GM21515 (cell line): ENCODE measurements at regions not wholly inside any gene's neighbourhood (a gene's known extent, or its start where the extent isn't known, plus 50 kb on each side); places are given as distances from the start of the nearest gene placed in this dataset.

Experiments used
- ATAC-seq: cut with Tn5 transposase; IDR thresholded peaks from one replicate; pipeline ENCODE4 v1.9.1; 2021; ENCODE audit not compliant: unreplicated experiment

DNA sequence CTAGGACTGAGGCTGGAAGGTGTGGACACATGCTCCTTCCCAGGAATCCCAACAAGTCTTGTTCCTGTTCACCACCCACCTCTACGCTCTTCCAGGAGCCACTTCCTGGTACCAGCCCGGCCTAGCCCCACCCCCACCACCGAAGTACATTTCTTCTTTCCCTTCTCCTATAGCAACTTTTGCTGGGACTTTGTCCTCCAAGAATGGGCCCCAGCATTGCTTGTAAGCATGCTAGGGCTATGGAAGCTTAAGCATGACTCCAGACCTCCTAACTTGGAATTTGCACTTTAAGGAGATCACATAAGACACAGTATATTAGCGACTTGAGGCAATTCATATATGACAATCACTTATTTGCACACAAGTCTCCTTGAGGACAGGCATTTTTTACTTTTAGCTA is 462.0 kb upstream of the ARID1B start:
- ATAC-seq: no peak

DNA sequence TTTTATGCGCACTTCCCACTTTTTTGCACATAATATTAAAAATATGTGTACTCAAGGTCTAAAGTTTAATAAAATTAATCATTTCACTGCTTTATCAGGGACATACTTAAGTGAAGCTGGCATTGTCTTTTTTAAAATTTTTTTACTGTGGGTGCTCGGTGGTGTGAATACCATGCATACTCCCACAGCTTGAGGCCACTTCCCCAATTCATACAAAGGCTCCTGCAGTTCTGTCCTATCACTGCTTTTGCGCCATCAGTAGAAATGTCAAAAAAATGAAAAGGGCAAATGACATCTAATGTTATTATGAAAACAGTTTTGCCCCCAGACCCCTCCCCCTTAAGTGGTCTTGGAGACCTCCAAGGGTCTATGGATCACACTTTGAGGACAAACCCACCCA is 464.1 kb upstream of the ARID1B start:
- no peak for ATAC-seq

DNA sequence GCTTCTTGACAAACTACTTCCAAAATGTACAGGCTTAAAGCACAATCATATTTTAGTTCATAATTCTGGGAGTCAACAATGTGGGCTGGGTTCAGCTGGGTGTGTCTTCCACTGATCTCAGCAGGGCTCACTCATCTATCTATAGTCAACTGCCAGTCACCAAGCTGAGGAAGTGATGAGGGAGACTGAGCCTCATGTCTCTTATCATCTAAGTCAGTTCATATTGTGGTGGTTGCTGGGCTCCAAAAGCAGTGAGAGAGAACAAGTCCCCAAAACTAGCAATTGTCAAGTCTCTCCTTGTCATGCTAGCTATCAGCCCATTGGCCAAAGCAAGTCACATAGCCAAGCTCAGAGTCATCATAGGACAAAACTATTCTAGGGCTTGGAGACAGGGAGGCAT is 465.9 kb upstream of the ARID1B start:
- no peak for ATAC-seq

DNA sequence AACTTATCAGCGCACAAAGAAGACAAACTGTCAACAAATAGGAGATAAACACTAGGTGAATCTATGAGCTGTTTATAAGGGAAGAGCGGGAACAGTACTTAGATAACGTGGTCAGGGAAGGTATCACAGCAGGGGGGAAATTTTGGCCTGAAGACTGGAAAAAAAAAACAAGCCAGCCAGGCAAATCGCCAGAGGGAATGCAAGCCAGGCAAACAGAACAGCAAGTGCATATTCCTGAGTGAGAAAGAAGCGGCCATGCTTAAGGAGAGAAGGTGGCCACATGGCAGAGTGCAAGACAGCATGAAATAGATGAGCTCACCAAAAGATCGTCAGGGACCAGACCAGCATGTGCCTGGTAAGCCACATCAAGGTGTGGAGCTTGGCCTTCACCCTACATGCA is 466.5 kb upstream of the ARID1B start:
- ATAC-seq: no peak

DNA sequence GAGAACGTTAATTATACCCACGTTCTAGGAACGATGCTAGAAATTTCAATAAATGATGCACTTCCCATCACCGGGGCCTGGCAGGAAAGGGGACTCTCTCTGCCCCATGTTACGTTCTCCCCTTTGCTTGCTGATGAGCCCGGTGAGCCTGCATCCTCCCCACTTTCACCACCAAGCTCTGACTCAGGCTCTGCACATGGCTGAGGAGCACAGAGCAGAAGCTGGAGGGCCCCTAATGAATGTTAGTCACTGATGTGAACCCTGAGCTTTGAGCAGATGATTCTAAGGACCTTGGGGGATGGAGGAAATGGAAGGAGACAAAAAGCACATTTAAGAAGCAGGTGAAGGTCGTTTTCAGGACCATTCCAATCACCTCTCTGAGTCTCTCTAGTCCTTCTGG is 468.2 kb upstream of the ARID1B start:
- ATAC-seq: no peak

DNA sequence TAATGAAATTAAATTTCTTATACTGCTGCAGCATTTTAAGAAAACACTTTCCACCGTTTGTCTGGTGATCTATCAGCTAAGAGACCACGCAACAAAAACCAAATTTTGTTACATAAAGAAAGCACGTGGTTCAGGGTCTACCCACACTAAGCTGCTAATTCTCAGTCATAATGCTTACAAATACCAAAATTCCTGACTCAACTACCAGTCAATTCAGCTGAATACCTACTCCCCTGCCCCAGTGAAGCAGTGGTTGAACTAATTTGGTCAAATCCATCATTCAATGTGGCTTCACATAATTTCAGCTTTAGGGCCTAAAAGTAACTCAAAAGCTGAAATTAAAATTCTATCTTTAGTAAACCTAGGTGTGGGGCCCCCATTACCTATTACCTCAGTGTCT is 468.6 kb upstream of the ARID1B start:
- no peak for ATAC-seq

DNA sequence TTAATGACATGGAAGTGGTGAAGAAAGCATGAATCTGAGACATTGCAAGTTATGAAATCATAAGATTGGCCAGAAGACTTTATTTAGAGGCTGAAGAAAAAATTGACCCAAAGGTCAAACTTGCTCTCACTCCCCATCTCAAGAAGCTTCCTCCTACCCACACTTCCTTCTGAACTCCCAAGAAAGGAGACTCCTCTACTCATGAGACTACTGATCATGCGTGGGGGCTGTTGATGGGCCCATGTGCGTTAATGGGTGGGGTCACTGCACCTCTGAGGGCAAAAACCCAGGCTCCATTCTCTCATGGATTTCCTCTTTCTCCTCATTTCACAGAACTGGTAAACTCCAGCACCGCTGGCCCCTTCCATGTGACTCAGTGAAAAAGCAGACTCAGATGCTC is 470.6 kb upstream of the ARID1B start:
- no peak for ATAC-seq

DNA sequence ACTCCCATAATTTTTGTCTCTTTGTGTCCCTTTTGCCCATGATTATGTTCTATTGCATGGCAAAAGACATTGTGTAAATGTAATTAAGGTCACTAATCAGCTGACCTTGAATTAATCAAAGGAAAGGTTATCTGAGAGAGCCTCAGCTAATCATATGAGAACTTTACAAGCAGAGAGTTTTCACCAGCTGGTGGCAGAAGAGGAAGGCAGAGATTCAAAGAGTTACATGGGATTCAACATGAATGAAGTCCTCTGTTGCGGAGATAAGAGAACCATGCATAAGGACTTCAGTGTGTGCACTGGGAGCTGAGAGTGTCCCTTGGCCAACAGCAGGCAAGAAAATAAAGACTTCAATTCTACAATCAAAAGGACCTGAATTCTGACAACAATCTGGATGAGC is 494.1 kb upstream of the ARID1B start:
- no peak for ATAC-seq

DNA sequence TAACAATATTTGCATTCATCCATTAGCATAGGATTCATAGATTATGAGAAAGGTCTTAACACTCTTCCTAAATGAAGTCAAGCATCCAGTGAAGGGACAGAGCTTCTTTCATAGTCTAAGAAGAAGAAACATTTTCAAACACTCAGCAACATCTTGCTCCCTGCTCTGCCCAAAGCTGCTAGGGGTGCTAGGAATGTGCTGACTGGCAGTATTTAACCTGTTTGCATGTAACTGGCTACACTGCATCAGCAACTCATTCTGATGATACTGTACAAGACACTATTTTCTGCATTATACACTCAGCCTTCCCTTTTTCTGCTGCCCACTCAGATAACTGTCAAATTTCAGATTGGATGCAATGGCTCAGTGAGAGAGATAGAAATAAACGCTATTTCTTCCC is 495.1 kb upstream of the ARID1B start:
- ATAC-seq: no peak

DNA sequence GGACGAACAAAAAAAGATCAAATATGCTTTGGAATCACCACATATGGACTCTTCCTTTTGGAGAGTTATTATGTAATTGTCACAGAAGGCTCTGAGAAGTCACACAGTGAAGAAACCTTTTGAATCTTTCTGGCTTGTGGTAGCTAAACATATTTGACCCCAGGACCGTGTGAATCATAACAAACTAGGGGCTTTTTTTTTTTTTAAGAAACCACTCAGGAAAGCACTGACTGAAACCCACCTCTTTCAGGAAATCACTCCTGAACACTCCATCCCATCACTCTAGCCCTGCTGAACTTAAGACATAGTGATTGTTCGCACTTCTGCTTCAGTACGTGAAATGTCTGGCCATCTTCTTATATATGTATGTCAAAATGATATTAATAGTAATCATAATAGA is 495.9 kb upstream of the ARID1B start:
- no peak for ATAC-seq

DNA sequence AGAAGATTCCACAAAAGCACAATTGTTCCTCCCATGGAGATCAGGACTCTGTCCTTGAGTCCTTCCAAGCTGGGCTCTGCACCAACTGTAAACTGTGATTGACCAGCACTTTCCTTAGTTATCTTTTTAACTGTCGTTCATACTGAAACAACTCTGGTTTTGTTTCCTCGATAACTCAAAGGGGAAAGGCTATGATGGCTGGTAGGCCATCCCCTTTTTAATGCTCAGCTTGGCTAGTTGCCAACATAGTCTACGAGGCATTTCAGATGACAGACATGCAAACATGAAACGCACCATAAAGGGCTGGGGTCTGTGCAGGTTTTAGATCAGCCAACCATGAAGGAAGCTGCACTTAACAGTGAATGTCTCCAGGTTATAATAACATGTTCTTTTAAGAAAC is 497.1 kb upstream of the ARID1B start:
- peak; percentile 44 for ATAC-seq

DNA sequence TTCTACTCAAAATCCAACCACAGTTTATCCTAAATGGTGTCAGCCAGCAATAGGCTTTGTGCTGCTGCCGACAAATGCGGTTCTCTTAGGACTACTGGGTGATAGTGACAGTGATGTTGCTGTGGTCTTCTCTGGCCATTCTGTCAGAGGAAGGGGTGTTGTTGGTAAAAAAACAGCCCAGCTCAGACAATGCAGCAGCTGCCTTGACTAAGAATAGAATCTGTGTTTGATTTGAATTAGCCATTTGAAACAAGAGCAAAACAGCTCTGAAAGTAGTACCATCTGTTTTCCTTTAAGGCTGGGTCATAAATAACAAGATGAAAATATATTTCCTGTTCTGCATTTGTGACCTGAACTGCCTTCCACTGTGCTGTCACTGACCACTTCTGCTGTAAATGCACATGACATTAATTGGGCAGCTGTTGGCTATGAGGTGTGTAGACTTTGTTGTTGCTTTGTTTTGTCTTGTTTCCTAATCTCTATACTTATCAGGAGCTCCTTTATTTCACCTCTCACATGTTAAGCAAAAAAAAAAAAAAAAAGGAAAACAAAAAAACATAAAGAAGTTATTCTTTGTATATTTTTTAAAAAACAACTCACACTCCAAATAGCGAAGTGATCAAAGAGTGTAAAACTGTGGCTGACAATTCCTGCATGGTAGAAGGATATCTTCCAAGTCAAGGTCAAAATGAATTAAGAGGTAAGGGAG is 497.8 kb upstream of the ARID1B start:
- ATAC-seq: peak; percentile 85

DNA sequence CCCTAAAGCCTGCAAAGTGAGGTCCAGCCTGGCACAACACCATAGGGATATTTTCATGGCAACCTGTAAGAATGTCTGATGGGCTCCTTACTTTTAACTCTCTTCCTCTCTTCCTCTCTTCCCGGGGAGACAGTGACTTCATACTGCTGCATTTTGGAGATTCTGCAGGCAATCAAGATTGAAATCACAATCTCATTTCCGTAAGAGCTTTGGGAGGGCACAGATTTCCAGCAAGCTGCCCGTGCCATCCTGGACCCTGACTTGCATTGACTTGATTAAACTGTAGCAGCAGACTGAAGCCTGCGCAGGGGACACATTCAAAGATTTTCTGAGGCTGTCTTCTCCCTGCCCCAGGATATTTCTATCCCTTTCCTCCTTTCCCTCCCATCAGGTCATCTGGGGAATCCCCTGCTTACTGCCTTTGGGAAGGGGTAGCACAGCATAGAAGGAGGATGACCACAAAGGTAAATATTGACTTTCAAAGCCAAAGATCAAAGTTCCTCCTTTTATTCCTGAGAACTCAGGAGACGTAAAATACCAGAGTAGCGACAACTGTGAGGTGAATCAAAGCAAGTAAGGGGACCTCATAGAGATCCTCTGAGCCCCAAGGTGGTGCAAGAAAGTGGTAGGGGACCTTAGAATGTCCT is 504.0 kb upstream of the ARID1B start:
- ATAC-seq: no peak

DNA sequence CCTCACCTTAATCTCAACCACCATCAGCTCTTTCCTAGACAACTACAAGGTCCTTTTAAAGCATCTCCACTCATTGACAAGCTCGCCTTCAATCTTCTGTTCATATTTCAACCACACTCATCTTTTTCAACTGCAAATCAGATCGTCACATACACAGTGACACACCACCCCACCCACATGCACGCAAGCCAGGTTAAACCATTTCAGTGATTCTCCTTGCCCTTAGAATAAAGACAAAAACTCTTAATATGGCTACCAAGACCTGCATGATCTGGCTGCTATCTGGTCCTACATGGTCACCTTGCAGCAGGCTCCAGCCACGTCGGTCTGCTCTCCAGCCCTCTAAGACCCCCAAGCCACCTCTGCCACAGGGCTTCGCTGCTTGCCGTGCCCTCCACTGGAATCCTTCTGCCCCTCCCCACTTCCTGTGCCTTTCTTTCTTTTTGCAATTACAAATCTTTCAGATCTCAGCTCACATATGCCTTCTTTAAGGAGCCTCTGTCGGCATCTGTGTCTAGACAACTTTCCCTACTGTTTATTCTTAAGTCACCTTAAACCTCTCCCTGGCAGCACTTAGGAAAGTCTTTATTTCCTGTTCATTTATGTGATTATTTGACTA is 507.3 kb upstream of the ARID1B start:
- ATAC-seq: no peak

DNA sequence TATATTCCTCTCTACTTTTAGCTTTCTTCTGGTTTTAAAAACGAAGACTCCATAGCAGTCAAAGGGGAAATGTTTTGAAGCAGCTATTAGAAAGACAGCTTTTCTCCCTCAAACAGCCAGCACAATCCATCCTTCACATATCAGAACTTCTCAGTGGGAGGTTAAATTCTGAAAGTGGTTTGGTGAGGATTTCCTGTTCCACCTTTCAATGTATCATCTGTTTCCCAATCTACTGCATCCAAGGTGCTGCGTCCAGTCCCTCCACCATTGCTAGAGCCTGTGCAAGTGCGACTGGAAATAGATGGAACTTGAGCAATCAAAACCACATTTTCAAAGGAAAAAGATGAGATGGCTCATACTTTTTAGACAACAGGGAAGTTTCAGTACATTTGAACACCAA is 508.3 kb upstream of the ARID1B start:
- no peak for ATAC-seq

DNA sequence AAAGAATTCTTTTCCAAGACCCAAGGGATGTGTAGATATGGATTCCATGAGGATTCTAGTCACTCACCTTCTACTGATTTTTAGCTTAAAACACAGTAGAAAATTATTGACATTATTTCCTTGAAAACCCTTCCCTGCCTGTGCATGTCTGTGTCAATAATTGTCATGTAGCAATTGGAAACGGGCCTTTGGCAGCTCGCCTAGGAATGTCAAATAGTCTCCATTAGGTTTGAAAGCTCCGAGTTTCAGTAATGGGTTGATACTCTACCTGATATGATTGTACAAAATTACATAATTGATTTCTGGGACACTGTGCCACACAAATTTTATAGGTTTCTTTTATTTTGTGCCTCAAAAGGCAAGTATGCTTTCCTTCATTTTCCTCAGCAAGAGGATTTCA is 515.2 kb upstream of the ARID1B start:
- ATAC-seq: no peak

DNA sequence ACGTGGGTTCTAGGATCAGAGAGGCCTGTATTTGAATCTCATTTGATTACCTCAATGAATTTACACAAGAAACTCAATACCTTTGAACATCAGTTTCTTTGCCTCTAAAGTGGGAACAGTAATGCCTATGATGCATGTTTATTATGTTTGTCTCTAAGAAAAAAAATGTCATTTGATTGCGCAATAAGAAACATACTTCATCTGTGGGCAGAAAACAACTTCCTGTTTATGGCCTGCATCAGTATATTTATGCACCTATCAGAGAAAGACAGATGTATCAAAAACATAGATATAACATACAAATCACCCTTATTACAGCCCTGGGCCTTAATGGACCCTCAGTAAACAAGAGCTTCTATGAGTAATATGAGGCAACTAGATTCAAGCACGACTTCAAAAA is 516.4 kb upstream of the ARID1B start:
- ATAC-seq: no peak

DNA sequence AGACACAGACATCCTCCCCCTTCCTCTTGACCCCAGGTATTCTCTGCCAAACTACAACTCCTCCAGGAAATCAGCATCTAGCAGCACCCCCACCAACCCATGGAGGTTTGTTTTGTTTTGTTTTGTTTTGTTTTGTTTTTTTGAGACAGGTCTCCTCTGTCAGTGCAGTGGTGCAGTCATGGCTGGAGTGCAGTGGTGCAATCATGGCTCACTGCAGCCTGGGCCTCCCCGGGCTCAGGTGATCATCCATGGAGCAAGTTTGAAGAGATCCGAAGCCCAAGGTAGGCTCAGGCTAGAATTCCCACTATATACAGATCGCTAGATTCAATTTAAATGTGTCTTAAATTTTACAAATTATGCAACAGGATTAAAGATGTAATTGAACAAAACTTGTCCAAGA is 518.2 kb upstream of the ARID1B start:
- ATAC-seq: no peak

DNA sequence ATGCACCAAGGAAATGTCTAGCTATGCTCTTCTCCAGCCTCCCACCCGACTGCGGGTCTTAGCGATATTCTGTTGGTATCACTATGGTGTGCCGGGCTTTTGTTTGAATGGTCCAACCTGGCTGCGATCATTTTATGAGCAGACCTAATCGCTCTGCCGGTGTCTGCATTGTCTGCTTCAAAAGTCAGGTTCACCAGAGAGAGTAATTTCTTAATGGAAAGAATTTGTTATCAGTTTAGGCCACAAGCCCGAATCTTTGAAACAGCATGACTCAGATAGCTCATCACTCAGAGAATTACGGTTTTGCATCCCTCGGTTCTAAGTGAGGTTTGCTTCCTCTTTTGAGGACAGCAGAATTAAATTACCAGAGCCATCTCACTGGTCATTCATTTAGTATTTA is 521.0 kb upstream of the ARID1B start:
- ATAC-seq: no peak

DNA sequence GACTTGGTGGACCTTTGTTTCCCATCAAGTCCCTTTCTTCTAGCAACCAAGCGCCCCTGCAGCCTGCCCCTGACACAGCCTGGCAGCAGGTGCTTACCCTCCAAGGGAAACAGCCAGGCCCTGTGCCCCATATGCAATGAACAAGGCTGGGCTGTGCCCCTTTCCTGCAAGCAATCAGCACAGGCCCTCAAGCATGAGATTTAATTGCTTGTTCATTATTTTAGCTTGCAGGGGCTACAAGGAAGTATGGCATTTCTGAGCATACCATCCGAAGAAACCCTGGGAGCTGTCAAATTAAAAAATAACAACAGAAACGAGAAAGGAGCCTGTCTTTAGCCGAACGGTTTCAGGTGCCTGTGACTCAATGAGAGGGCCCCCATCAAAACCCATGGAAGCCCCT is 522.9 kb upstream of the ARID1B start:
- no peak for ATAC-seq

DNA sequence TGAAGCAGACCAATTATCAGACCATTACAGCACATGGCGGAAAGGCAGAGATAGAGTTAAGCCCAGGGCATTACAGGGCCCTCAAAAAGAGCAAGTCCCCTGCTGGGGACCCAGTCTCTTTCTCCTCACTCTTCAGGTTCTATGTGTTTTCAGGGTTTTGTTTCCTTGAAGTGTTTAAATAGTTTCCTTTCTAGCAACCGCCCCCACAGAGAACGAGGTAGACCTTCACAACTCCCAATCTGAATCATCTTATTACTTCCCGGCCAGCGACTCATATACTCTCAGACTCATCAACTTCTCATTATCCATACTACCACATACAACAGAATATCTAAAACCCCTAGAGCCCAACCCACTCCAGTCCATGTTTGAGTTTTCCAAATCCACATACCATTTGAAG is 526.6 kb upstream of the ARID1B start:
- no peak for ATAC-seq

DNA sequence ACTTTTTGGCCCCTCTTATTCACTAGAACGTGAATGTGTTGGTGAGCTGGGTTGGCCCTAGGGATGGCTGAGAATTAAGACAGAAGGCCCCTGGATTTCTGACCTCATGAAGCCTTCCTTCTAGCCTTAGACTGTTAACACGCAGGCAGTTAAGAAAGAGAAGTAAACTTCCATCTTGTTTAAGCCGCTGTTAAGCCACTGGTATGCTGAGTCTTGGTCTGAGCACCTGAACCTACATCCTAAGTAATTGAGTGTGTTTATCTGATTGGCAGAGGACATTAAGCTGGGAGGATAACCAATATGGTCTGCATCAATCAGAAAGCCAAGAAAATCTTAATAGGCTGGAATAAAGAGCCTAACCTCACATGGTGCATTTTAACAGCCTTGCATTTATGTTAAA is 535.0 kb upstream of the ARID1B start:
- ATAC-seq: no peak
